ENCODE measurements at regions not wholly inside any gene's neighbourhood (a gene's known extent, or its start where the extent isn't known, plus 50 kb on each side); places are given as distances from the start of the nearest gene placed in this dataset.

GRCh38 chr3:102205647-102206046 lies 229.2 kb upstream of the ZPLD1 start:
- TF ChIP-seq POLR2A (IDR thresholded peaks at IDR 0.05), result no peak
- no peak for TF ChIP-seq CTCF (IDR thresholded peaks at IDR 0.05)
- no peak for TF ChIP-seq POLR2AphosphoS5 (IDR thresholded peaks at IDR 0.05)
